ENCODE measurements at regions not wholly inside any gene's neighbourhood (a gene's known extent, or its start where the extent isn't known, plus 50 kb on each side); places are given as distances from the start of the nearest gene placed in this dataset.
A peak's percentile ranks its signal among the peaks of the same experiment; 100 is the strongest.

- no peak for DNase-seq
Measured at GRCh38 chr3:180188512-180189309, 152.0 kb upstream of the PEX5L start.

DNA sequence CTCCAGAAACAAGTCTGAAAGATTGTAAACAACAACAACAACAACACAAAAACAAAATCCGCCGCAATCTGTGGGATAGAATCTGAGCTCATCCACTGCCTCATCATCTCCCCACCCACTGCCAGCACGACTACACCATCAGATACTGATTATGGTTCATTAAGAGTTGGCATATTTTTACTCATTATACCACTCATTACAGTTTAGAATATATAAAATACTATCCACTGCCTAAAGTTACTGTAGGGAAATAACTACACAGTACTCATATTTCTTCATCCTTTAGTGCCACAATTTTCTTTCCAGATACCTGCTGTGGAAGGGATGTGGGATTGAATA is 152.5 kb upstream of the PEX5L start:
- no peak for DNase-seq

DNA sequence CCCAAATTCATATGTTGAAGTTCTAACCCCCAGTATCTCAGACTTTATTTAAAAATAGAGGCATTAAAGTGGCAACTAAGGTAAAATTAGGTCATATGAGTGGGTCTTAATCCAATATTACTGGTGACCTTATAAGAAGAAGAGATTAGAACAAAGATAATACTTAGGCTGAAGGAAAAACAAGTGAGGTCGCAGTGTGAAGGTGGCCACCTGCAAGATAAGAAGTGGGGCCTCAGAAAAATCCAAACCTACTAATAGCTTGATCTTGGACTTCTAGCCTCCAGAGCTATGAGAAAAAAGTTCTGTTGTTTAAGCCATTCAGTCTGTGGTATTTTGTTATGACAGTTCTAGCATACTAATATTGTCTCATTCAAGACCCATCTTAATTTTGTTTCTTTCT is 159.9 kb upstream of the PEX5L start:
- no peak for DNase-seq

DNA sequence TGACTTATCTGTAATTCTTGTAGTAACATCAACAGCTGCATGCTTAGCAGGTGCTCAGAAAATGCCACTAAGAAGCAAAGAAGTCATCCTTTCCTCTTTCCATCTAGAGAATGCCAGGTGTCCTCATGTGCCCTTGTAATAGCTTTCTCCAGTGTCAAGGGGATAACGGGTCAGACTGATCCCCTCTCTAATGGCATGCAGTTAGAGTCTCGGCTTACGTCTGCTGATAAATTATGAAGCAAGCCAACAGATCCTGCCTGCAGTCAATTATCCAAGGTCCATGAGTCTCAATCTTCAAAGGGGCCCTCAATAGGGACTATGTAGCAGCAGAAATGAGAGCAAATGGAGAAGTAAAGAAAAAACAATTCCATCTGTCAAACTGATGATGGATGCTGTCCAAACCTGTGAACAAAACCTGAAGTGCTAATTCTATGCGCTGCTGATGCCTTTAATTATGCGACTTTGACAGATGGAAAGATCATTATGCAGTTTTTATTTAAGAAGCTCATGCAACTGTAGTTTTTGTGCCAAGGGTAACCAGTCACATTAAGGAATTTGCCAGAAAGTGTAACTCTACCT is 162.8 kb upstream of the PEX5L start:
- peak; percentile 99 for DNase-seq

DNA sequence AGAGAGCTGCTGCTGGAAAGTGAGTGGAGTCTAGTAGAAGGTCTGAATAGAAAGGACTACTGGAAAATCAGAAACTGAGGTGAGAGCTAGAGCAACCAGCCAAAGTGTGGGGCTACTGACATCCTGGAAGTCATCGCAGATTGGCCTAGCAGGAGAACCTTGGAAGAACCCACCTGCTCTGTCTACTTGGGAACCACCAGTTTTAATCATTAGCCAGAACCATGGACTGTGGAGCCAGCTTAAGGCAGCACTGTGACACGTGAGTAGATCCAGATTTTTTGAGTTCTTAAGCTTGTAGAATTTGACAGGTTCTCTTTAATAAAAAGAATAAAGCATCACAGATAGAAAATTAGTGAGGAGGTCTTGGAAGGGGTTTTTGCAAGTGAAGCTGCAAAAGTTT is 179.1 kb upstream of the PEX5L start:
- DNase-seq, result no peak

- DNase-seq, result no peak
Measured at GRCh38 chr3:180223268-180223667, 186.5 kb upstream of the PEX5L start.

DNA sequence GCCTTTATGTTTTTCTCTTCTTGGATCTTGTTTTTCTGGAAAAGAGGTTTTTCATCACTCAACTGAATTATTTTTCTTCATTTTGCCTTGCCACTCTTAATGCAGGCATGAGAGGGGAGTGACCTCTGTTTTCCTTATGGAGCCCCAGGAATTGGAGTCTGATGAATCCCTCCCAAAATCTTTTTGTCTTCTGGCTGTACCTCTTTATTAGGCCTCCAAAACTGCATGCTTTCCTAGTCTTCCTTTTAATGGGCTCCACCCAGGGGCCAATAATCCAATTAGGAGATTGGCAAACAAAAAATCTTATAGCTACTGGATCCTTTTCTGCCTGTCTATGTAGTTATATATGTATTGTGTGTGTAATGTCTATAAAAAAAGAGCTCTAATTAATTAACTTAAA is 192.4 kb upstream of the PEX5L start:
- peak; percentile 7 to 27 for DNase-seq

GRCh38 chr3:180239939-180240338 is 203.2 kb upstream of the PEX5L start:
- no peak for DNase-seq

- no peak for DNase-seq
Measured at GRCh38 chr3:180246688-180247195, 210.0 kb upstream of the PEX5L start.

DNA sequence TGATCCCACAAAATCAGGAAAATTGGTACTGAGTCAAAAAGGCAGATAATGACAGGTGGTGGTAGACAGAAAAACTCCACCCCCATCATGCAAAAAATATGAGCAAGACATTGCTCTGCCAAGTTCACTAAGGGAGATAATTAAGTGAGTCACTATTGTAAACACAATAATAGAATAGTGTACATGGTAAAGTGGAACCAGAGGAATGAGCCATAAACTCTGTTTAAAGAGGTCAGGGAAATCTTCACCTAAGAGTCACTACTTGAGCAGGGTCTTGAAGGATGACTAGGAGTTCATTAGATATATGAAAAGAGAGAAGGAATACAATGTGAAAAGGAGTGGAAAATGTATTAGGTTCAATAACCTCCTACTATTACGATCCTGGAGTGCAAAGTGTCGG is 213.4 kb upstream of the PEX5L start:
- no peak for DNase-seq

DNA sequence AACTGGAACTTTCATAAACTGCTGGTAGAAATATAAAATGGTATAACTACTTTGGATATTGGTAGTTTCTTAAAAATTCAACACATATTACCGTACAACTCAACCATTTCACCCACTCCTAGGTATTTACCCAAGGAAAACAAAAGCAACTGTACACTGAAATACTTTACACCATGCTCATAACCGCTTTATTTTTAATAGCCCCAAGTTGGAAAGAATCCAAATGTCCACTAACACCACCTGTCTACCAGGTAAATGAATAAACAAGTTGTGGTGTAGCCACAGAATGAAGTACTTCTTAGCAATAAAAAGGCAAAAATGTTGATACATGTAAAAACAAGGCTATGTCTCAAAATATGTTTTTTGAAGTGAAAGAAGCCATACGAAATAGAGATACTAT is 215.9 kb upstream of the PEX5L start:
- DNase-seq, result no peak

GRCh38 chr3:180253283-180253682 is 216.5 kb upstream of the PEX5L start:
- no peak for DNase-seq

DNA sequence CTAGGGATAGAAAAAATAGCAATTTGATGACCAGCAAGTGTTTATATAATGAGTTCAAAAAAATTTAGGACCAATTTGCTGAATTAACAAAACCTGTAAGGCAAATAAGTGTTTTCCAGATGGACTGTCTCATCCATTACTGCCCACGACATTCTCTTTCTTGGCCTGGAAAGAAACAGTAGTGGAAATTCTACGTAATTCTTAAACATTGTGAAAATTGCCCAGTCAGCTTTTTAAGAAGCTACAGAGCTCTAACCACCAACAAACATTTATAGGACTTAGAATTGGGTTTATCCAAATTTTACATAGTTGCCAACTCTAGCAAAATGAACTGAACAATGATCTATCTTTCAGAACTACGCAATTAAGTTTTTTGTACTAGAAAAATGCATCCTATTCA is 227.7 kb upstream of the PEX5L start:
- DNase-seq, result no peak

DNA sequence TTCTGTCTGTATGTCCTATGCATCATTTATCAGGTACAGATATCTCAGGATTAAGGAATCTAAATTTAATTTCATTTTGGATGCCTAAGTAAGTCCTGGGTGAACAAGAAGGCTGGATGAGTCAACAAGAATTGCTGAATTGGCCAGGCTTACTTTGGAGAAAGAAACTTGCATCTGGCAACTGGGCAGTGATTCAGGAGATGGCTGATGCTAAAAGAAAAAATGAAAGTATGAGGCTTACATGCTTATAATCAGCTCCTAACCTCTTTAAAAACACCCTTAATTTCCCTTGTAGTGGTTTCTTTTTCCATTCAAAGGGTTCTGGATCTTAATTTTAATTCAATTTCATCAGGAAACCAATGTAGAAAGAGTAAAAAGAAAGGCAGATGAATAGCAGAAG is 228.8 kb upstream of the PEX5L start:
- DNase-seq, result no peak

- no peak for DNase-seq
Measured at GRCh38 chr3:180267202-180267843, 230.6 kb upstream of the PEX5L start.

DNA sequence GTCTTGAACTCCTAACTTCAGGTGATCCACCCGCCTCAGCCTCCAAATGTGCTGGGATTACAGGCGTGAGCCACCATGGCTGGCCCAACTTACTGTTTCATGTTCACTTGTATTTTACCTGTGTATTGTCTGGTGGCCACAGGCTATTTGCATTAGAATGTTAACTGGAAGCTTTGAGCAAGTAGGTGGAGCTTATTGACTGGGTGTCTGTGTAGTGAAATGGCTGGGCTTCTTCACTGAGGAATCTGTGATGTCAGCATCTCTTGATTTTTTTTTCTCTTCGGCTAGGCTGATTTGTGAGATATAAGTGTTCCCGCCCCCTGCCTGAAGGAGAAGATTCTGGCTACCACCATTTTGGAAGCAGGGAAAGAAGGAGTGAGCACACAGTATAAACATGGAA is 237.8 kb upstream of the PEX5L start:
- no peak for DNase-seq

GRCh38 chr3:180275176-180275575 is 238.4 kb upstream of the PEX5L start:
- no peak for DNase-seq

GRCh38 chr3:180277041-180277440 is 240.3 kb upstream of the PEX5L start:
- no peak for DNase-seq

DNA sequence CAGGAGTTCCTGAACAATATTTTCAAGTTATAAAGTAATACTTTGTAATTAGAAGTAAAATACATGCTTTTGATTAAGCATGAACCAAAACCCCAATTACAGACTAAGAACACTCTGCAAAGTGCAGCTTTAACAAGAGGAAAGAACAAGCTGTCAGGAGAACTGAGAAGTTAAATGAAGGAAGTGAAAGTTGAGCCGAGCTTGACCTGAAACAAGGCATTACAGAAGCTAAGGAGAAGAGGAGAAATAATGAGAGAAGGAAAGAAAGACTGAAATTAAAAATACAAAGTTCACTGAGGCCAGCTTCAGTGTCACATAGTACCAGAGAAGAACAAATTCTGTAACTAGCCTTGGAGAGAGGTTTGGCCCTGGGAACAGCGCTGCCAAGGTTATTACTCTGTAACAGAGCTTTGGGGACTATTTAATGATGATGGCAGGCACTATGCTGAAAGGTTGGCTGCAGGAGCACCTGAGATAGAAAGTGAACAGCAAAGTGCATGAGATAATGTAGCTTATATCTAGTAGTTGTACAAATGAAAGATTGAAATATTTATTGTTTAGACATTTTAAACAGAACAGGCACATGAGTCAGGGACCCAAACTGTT is 241.9 kb upstream of the PEX5L start:
- no peak for DNase-seq

DNA sequence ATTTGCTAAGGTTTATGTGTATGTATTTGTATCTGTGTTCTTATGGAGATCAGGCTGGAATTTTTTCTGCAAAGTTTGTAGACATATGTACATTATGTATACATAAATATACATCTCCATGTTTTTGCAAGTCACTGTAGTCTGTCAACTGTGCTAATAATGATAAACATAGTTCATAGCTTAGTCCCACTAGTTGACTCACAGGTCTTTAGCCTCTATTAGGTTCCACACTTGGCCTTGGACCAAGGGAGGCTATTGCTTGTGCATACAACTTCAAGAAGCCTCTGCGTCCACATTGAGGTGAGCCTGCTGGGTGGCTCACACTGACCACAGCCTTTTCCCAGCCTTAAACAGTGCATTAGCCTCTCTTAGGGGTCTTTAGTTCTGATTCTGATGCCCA is 243.8 kb upstream of the PEX5L start:
- DNase-seq, result no peak

DNA sequence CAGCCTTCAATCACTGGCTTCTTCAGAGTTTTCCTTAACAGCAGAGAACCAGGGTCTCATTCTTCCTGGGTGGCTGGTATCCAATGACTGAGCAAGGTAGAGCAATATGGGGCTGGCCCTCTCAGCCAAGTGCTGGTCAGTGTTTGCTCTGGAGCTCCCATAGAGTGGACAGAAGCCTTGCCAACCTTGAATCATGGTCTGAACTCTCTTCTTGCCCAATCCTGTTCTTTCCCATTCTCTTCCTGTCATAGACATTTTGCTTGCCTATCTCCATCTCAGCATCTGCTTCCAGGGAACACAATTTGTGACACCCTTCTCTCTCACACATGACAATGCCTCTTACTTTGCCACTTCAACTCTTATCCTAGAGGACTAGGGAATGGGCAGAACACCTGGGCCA is 245.6 kb upstream of the PEX5L start:
- no peak for DNase-seq

DNA sequence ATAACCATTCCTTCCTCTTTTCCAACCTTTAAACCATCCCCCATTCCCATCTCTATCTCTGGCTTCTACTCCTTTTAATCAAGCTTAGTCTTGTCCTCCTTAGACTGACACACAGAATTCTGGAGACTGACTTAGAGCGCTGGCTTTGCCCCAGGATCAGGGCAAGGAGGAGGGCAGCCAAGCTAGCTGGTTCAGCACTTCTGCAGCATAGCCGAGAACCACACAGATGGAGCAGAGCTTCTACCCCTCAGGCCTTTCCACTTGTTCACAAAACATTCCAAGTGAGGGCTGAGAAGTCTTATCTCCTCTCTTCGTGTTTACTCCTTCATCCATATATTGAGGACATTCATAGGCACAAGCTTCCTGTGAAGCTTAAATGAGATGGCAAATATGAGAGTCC is 246.5 kb upstream of the PEX5L start:
- no peak for DNase-seq

DNA sequence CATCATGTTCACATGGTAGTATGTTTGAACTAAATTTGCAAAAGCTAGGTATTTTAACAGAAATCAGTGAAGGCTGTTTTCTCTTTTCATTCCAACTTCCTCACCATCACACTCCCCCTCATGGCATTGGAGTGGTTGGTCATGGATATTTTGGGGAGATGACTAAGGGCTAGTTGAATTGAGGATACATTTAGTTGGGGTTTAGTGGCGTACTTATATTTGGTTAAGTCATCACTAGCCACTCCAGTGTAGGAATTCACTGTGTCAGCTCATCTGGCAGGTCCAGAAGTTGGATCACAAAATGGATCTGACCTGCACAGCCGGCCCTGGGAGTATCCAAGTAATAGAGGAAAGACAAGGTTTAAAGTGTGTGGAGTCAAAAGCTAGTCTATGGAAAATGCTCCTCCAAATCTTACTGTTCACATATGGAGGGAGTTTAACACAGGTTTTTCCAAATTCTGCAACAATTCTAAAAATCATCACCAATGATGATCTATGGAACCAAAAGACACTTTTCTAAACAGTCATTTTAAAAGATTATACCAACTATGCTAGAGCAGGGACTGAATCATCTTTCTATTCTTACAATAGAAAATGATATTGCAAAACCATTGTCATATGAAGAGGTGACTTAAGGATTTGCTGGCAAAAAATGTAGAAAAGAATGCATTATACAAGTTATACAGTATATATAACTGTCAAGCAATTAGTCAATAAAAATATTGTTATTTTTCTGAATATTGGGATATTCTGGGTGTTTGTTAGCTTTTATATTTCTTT is 247.8 kb upstream of the PEX5L start:
- DNase-seq, result no peak
